ENCODE measurements at regions not wholly inside any gene's neighbourhood (a gene's known extent, or its start where the extent isn't known, plus 50 kb on each side); places are given as distances from the start of the nearest gene placed in this dataset.

DNA sequence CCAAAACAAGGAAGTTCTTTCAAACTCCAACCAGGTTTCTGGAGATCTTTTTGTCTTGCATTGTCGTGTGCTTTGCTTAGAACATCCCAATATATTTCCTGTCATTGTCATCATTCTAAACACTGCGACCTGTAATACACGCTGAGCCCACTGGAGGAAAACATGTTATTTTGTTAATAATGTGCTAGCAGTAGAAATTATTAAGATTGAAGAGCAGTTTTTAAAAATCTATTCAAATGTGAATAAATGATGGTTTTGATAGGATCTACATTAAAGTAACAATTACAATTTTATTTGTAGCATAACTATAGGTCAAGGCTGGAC is 268.5 kb downstream of the PTPRC start:
- Histone ChIP-seq H3K27me3 (ENCODE audit: insufficient read depth, low read length) (no peaks in the 10 kb centered on the region), H3K4me3 (ENCODE audit: low read length) (no peak overlapping the region), H3K27ac (ENCODE audit: low read length) (no peak overlapping the region), H3K36me3 (ENCODE audit: insufficient read depth, low read depth, low read length) (no peaks in the 10 kb centered on the region), H3K9ac (ENCODE audit: low read depth, low read length) (no peak overlapping the region), H3K9me3 (ENCODE audit: insufficient read depth, low read depth, low read length) (no peaks in the 10 kb centered on the region), H3K4me1 (ENCODE audit: insufficient read depth, low read length) (peaks cover 6% of the 10 kb centered on the region; the same call in 1 of the 2 replicates)

DNA sequence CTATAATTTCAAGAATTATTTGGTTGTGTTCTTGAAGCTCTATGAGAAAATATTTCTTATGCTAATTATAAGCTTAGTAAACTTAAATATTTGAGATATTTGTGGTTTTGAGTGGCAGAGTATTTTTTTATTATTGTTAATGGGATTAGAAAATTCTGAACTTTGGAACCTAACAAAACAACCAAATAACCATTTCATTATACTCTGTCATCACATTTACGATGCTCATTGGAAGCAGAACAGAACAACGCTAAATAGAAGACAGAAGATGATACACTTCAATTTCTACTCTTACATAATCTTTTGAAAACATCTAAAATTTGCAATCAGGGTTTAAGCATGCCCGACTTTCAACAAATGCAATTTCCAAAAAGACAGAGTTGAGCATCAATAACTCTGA is 270.2 kb downstream of the PTPRC start:
- Histone ChIP-seq H3K36me3 (ENCODE audit: insufficient read depth, low read depth, low read length) (no peaks in the 10 kb centered on the region), H3K27ac (ENCODE audit: low read length) (no peak overlapping the region), H3K4me1 (ENCODE audit: insufficient read depth, low read length) (no peaks in the 10 kb centered on the region), H3K4me3 (ENCODE audit: low read length) (no peak overlapping the region), H3K9ac (ENCODE audit: low read depth, low read length) (no peak overlapping the region), H3K9me3 (ENCODE audit: insufficient read depth, low read depth, low read length) (no peaks in the 10 kb centered on the region), H3K27me3 (ENCODE audit: insufficient read depth, low read length) (no peaks in the 10 kb centered on the region)

DNA sequence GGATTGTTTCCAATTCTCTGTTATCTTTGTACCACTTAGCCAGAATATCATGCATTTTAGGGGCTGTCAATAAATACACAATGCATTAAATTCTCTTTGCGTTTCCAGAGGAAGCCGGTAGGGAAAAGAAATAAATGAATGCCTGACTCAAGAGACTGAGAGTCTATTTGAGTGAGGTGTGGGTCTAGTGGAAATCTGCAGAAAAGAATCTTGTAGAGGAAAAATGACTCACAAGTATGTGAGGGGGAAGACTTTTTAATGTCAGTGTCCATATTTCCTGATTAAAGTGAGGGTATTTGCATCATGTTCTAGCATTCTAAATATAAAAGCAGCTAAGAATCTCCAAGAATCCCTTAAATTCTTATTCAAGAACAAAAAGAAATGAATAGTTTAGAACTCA is 271.1 kb downstream of the PTPRC start:
- H3K27ac ChIP-seq (ENCODE audit: low read length): no peak overlapping the region
- H3K27me3 ChIP-seq (ENCODE audit: insufficient read depth, low read length): no peaks in the 10 kb centered on the region
- no peaks in the 10 kb centered on the region for H3K9me3 ChIP-seq (ENCODE audit: insufficient read depth, low read depth, low read length)
- no peaks in the 10 kb centered on the region for H3K4me1 ChIP-seq (ENCODE audit: insufficient read depth, low read length)
- no peak overlapping the region for H3K4me3 ChIP-seq (ENCODE audit: low read length)
- no peak overlapping the region for H3K9ac ChIP-seq (ENCODE audit: low read depth, low read length)
- no peaks in the 10 kb centered on the region for H3K36me3 ChIP-seq (ENCODE audit: insufficient read depth, low read depth, low read length)

DNA sequence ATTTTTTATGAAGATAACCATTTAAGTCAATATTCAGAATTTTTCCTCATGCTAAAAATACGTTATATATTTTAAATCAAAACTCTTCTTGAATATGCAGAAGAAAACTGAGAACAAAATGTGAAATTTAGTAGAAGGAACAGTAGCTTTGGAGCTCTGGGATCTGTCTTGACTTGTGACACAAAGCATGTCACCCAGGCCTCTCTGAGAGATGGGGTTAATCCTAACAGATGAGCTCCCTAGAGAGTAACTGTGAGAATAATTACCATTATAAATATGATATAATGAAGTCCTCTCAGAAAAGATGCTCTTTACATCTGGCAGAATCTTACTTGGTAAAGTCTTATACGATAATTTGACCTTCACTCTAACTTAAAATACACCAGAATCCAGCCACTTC is 272.0 kb downstream of the PTPRC start:
- Histone ChIP-seq H3K9ac (ENCODE audit: low read depth, low read length) (no peak overlapping the region), H3K4me3 (ENCODE audit: low read length) (no peak overlapping the region), H3K27ac (ENCODE audit: low read length) (no peak overlapping the region), H3K27me3 (ENCODE audit: insufficient read depth, low read length) (no peaks in the 10 kb centered on the region), H3K4me1 (ENCODE audit: insufficient read depth, low read length) (no peaks in the 10 kb centered on the region), H3K9me3 (ENCODE audit: insufficient read depth, low read depth, low read length) (no peaks in the 10 kb centered on the region), H3K36me3 (ENCODE audit: insufficient read depth, low read depth, low read length) (no peaks in the 10 kb centered on the region)

GRCh38 chr1:198912046-198912445 is 273.2 kb downstream of the PTPRC start:
- H3K27me3 ChIP-seq (ENCODE audit: insufficient read depth, low read length): no peaks in the 10 kb centered on the region
- no peak overlapping the region for H3K27ac ChIP-seq (ENCODE audit: low read length)
- no peaks in the 10 kb centered on the region for H3K4me1 ChIP-seq (ENCODE audit: insufficient read depth, low read length)
- no peak overlapping the region for H3K4me3 ChIP-seq (ENCODE audit: low read length)
- H3K36me3 ChIP-seq (ENCODE audit: insufficient read depth, low read depth, low read length): no peaks in the 10 kb centered on the region
- no peaks in the 10 kb centered on the region for H3K9me3 ChIP-seq (ENCODE audit: insufficient read depth, low read depth, low read length)
- no peak overlapping the region for H3K9ac ChIP-seq (ENCODE audit: low read depth, low read length)

DNA sequence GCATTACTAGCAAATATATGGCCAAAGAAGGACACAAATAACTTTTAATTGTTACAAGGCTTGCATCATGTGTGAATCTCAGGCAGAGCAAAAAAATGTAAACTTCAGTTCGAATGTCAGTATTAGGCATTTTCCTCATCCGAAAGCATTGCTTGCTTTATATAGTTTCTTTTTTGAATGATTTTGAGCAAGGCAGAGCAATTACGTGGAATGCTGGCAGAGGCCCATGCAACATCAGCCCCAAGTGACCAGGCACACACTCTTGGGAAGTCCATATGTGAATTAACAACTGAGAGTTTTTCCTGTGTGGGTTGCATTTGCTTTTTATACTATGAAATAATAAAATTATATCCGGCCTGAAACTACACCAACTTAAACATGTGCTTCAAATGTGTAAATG is 274.8 kb downstream of the PTPRC start:
- H3K4me1 ChIP-seq (ENCODE audit: insufficient read depth, low read length): no peaks in the 10 kb centered on the region
- no peaks in the 10 kb centered on the region for H3K27me3 ChIP-seq (ENCODE audit: insufficient read depth, low read length)
- no peaks in the 10 kb centered on the region for H3K9me3 ChIP-seq (ENCODE audit: insufficient read depth, low read depth, low read length)
- H3K27ac ChIP-seq (ENCODE audit: low read length): no peak overlapping the region
- H3K36me3 ChIP-seq (ENCODE audit: insufficient read depth, low read depth, low read length): no peaks in the 10 kb centered on the region
- no peak overlapping the region for H3K9ac ChIP-seq (ENCODE audit: low read depth, low read length)
- no peak overlapping the region for H3K4me3 ChIP-seq (ENCODE audit: low read length)

DNA sequence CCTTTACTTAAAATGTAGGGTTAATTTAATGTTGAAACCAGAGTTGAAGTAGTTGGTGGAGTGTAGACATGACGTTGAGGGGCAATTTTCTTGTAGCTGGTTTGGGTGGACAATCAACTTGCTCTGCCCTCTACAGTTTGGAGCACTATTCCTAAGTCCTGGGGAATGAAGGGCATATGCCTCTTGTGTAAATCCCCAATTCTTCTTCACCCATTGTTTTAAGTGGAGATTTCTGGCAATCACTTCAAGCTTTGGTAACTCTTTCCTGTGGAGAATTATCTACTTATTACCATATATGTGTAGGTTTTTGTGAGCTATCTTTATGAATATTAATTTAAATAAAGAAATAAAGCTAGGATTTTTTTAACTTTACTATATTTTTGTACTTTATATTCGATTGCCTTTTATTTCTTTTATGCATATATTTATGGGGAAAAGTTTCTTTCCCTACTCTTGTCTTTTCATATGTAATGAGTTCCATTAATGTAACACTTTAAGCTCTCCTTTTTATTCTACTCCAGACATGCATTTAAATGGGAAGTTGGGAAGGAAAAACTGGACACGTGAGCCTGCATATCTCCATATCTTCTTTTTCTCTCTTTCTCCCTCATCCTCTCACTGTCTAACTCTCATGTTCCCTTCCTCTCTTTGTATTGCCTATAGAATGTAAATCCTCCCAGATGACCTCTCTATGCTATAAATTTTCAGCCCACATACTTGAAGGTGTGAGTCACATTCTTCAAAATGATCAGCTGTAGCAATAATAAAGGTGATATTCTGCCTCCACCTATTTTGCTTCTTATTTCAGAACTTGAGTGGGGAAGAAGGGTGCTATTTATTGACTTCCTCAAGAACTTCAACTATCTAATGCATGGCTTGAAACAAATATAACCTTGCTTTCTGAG is 276.7 kb downstream of the PTPRC start:
- no peak overlapping the region for H3K27ac ChIP-seq (ENCODE audit: low read length)
- no peaks in the 10 kb centered on the region for H3K4me1 ChIP-seq (ENCODE audit: insufficient read depth, low read length)
- no peak overlapping the region for H3K4me3 ChIP-seq (ENCODE audit: low read length)
- H3K36me3 ChIP-seq (ENCODE audit: insufficient read depth, low read depth, low read length): no peaks in the 10 kb centered on the region
- H3K9ac ChIP-seq (ENCODE audit: low read depth, low read length): no peak overlapping the region
- H3K9me3 ChIP-seq (ENCODE audit: insufficient read depth, low read depth, low read length): no peaks in the 10 kb centered on the region
- no peaks in the 10 kb centered on the region for H3K27me3 ChIP-seq (ENCODE audit: insufficient read depth, low read length)

- no peak overlapping the region for H3K4me3 ChIP-seq (ENCODE audit: low read length)
- no peaks in the 10 kb centered on the region for H3K36me3 ChIP-seq (ENCODE audit: insufficient read depth, low read depth, low read length)
- no peaks in the 10 kb centered on the region for H3K27me3 ChIP-seq (ENCODE audit: insufficient read depth, low read length)
- H3K9me3 ChIP-seq (ENCODE audit: insufficient read depth, low read depth, low read length): no peaks in the 10 kb centered on the region
- H3K27ac ChIP-seq (ENCODE audit: low read length): no peak overlapping the region
- no peaks in the 10 kb centered on the region for H3K4me1 ChIP-seq (ENCODE audit: insufficient read depth, low read length)
- H3K9ac ChIP-seq (ENCODE audit: low read depth, low read length): no peak overlapping the region
These were observed 278.4 kb downstream of the PTPRC start for GRCh38 chr1:198917226-198917625.

GRCh38 chr1:198918920-198919319 is 280.1 kb downstream of the PTPRC start:
- H3K27me3 ChIP-seq (ENCODE audit: insufficient read depth, low read length): no peaks in the 10 kb centered on the region
- no peak overlapping the region for H3K4me3 ChIP-seq (ENCODE audit: low read length)
- H3K4me1 ChIP-seq (ENCODE audit: insufficient read depth, low read length): no peaks in the 10 kb centered on the region
- H3K9me3 ChIP-seq (ENCODE audit: insufficient read depth, low read depth, low read length): no peaks in the 10 kb centered on the region
- H3K27ac ChIP-seq (ENCODE audit: low read length): no peak overlapping the region
- no peak overlapping the region for H3K9ac ChIP-seq (ENCODE audit: low read depth, low read length)
- H3K36me3 ChIP-seq (ENCODE audit: insufficient read depth, low read depth, low read length): no peaks in the 10 kb centered on the region

GRCh38 chr1:198919667-198920398 is 281.0 kb downstream of the PTPRC start:
- no peaks in the 10 kb centered on the region for H3K36me3 ChIP-seq (ENCODE audit: insufficient read depth, low read depth, low read length)
- no peaks in the 10 kb centered on the region for H3K4me1 ChIP-seq (ENCODE audit: insufficient read depth, low read length)
- H3K27ac ChIP-seq (ENCODE audit: low read length): no peak overlapping the region
- no peak overlapping the region for H3K4me3 ChIP-seq (ENCODE audit: low read length)
- no peaks in the 10 kb centered on the region for H3K9me3 ChIP-seq (ENCODE audit: insufficient read depth, low read depth, low read length)
- no peaks in the 10 kb centered on the region for H3K27me3 ChIP-seq (ENCODE audit: insufficient read depth, low read length)
- H3K9ac ChIP-seq (ENCODE audit: low read depth, low read length): no peak overlapping the region

DNA sequence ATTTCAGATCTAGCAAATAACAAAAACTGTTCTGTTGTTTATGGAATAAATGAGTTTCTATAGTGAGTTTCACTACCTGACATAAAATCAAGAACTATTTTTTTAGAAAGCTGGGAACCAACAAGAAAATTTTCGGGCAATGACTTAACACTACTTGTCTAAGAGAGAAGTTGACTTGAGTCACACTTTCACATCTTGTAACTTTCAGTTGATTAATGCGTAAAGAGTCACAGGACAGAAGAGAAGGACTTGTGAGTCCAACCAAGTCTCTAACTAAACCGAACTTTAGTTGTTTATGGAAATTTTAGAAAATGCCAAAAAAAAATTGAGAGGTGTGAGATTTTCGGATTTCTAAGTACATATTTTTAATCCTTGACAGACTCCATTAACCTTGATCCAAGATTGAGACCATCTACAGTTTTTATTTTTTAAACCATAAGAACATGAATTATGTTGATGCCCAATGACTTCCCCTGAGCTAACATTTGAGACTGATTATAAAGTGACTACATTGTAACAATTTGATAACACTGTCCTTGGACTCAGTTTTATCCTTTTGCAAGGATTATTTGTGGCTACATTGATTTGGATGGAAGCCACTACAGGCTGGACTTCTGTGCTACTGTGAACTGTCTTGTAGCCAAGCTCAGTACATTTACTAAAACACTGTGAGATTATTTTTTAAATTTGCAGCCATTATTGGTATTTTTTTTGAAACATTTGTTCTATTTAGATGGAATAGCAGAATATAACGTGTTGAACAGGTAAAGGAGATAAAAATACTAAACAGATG is 284.0 kb downstream of the PTPRC start:
- no peak overlapping the region for H3K27ac ChIP-seq (ENCODE audit: low read length)
- H3K9me3 ChIP-seq (ENCODE audit: insufficient read depth, low read depth, low read length): no peaks in the 10 kb centered on the region
- H3K27me3 ChIP-seq (ENCODE audit: insufficient read depth, low read length): no peaks in the 10 kb centered on the region
- H3K4me3 ChIP-seq (ENCODE audit: low read length): no peak overlapping the region
- no peak overlapping the region for H3K9ac ChIP-seq (ENCODE audit: low read depth, low read length)
- H3K36me3 ChIP-seq (ENCODE audit: insufficient read depth, low read depth, low read length): no peaks in the 10 kb centered on the region
- H3K4me1 ChIP-seq (ENCODE audit: insufficient read depth, low read length): no peaks in the 10 kb centered on the region

Measured in iPS-20b (cell line).